C4-2B (cell line): ENCODE measurements at regions not wholly inside any gene's neighbourhood (a gene's known extent, or its start where the extent isn't known, plus 50 kb on each side); places are given as distances from the start of the nearest gene placed in this dataset.

ENCODE experiments used
- H3K27ac ChIP-seq: fragments of 450-650 bp; 2 replicates; pipeline ENCODE4 v1.5.1; 2017
- CTCF ChIP-seq: fragments of 450-650 bp; conservative IDR thresholded peaks from 2 replicates; pipeline ENCODE4 v1.5.1; 2017; ENCODE audit warnings: mild to moderate bottlenecking
- ZFX ChIP-seq: fragments of 450-650 bp; IDR thresholded peaks from 2 replicates; pipeline ENCODE4 v1.6.1; 2017

GRCh38 chr1:194084755-194085154 is 898.3 kb upstream of the B3GALT2 start:
- TF ChIP-seq CTCF: no peak
- no peak for TF ChIP-seq ZFX
- H3K27ac ChIP-seq: no peak overlapping the region

GRCh38 chr1:194081444-194081843 is 895.0 kb upstream of the B3GALT2 start:
- no peak for TF ChIP-seq ZFX
- TF ChIP-seq CTCF: no peak
- no peak overlapping the region for H3K27ac ChIP-seq

GRCh38 chr1:194080826-194081225 is 894.4 kb upstream of the B3GALT2 start:
- TF ChIP-seq ZFX: no peak
- no peak for TF ChIP-seq CTCF
- no peak overlapping the region for H3K27ac ChIP-seq

- no peak for TF ChIP-seq ZFX
- TF ChIP-seq CTCF: no peak
- no peak overlapping the region for H3K27ac ChIP-seq
Observed at GRCh38 chr1:194078765-194079164, 892.4 kb upstream of the B3GALT2 start.

- TF ChIP-seq CTCF (no peak), ZFX (no peak)
- no peak overlapping the region for H3K27ac ChIP-seq
Observed at GRCh38 chr1:194076646-194077045, 890.2 kb upstream of the B3GALT2 start.

GRCh38 chr1:194073833-194074232 is 887.4 kb upstream of the B3GALT2 start:
- TF ChIP-seq ZFX (no peak), CTCF (no peak)
- no peak overlapping the region for H3K27ac ChIP-seq

GRCh38 chr1:194071205-194071604 is 884.8 kb upstream of the B3GALT2 start:
- H3K27ac ChIP-seq: no peak overlapping the region

More at GRCh38 chr1:194071205-194071604, 884.8 kb upstream of the B3GALT2 start:
- TF ChIP-seq CTCF (no peak), ZFX (no peak)
